ENCODE measurements at regions not wholly inside any gene's neighbourhood (a gene's known extent, or its start where the extent isn't known, plus 50 kb on each side); places are given as distances from the start of the nearest gene placed in this dataset.

DNA sequence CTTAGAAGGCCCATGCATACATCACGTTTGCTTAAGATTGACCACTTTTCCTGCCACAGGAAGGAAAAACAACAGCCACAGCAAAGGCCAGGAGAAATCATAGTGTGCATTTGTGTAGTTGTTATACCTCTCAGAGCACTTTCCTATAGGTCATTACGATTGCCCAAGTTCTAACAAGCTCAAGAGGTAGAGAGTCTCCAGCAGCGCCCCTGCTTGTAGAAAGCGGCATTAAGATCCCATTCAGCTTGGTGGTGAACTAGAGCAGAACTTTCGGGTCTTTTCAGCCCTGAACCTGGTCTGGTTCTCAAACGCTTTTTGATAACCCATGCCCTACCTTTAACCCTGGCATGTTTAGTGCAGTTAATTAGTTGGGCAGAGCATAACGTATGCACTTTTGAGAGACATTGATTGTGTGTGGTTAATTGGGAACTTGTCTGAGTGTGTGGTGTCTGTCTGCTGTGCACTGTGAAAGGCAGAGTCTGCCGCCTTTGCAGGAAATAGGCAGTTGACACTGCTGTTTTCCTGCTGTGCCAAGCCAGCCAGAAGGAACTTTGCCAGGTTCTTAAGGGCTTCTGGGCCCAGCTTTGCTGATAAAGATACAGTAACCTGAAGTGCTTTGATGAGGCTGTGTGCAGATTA lies 109.9 kb upstream of the CLMP start:
- Mint-ChIP-seq H3K4me3 (ENCODE audit: low read depth) (no peak overlapping the region), H3K9me3 (ENCODE audit: low read depth) (no peaks in the 10 kb centered on the region), H3K36me3 (ENCODE audit: insufficient read depth) (no peaks in the 10 kb centered on the region), H3K4me1 (ENCODE audit: low read depth) (peaks cover 10% of the 10 kb centered on the region), H3K27me3 (peaks cover 61% of the 10 kb centered on the region), H3K27ac (no peak overlapping the region)
- TF ChIP-seq, protein P1, sequence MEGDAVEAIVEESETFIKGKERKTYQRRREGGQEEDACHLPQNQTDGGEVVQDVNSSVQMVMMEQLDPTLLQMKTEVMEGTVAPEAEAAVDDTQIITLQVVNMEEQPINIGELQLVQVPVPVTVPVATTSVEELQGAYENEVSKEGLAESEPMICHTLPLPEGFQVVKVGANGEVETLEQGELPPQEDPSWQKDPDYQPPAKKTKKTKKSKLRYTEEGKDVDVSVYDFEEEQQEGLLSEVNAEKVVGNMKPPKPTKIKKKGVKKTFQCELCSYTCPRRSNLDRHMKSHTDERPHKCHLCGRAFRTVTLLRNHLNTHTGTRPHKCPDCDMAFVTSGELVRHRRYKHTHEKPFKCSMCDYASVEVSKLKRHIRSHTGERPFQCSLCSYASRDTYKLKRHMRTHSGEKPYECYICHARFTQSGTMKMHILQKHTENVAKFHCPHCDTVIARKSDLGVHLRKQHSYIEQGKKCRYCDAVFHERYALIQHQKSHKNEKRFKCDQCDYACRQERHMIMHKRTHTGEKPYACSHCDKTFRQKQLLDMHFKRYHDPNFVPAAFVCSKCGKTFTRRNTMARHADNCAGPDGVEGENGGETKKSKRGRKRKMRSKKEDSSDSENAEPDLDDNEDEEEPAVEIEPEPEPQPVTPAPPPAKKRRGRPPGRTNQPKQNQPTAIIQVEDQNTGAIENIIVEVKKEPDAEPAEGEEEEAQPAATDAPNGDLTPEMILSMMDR (IDR thresholded peaks at IDR 0.05; ENCODE audit: unreplicated experiment), result peak; percentile 39
- no peak for DNase-seq (ENCODE audit: low spot score, unreplicated experiment)

DNA sequence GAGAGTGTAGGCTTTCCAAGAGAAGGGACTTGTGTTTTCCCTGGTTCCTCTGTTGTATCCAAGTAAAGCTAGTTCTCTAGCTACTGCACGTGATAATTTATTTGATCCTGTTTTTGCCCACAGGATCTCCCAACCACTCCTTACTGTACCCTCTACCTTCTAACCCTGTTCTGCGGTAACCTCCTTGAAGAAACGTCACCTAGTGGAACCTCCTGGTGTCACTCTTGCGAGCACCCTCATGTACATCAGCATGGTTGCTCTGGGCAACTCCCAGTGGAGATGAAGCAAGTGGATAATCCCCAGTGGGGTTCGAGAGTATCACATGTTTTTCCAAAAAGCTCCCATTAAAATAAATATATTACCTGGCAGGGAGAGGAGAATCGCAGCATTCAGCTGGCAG lies 108.9 kb upstream of the CLMP start:
- peaks cover 63% of the 10 kb centered on the region for H3K27me3 Mint-ChIP-seq
- DNase-seq (ENCODE audit: low spot score, unreplicated experiment), result no peak

DNA sequence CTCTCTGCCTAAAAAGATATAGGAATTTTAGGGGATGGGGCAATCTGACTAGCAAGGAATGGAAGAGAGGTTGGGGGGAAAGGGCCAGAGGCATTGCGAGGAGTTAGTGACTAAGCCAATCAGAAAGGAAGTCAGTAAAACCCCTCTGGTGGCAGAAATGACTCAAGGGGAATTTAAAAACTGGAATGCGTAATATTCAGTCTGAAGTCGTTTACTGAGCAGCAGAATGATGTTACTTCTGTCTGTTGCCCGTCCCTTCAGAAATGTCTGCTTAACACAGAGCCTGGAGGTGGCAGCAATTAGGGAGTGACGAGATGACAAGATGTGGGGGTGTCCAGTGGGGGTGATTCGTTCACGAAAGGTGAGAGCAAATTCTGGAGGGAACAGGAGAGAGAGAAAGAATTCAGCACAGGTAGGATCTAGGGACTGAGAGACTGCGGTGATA lies 107.7 kb upstream of the CLMP start:
- DNase-seq (ENCODE audit: low spot score, unreplicated experiment), result no peak
- TF ChIP-seq, protein P1 (IDR thresholded peaks at IDR 0.05; ENCODE audit: unreplicated experiment), result peak; percentile 7
- H3K4me3 Mint-ChIP-seq (ENCODE audit: low read depth), result no peak overlapping the region
- H3K9me3 Mint-ChIP-seq (ENCODE audit: low read depth), result no peaks in the 10 kb centered on the region
- peaks cover 5% of the 10 kb centered on the region for H3K4me1 Mint-ChIP-seq (ENCODE audit: low read depth)
- H3K36me3 Mint-ChIP-seq (ENCODE audit: insufficient read depth), result no peaks in the 10 kb centered on the region
- H3K27ac Mint-ChIP-seq, result no peak overlapping the region
- H3K27me3 Mint-ChIP-seq, result peaks cover 60% of the 10 kb centered on the region

More for the DNA sequence above, 108.9 kb upstream of the CLMP start:
- Mint-ChIP-seq H3K4me1 (ENCODE audit: low read depth) (peaks cover 10% of the 10 kb centered on the region), H3K4me3 (ENCODE audit: low read depth) (no peak overlapping the region), H3K36me3 (ENCODE audit: insufficient read depth) (no peaks in the 10 kb centered on the region), H3K27ac (no peak overlapping the region), H3K9me3 (ENCODE audit: low read depth) (no peaks in the 10 kb centered on the region)
- TF ChIP-seq, protein P1 (IDR thresholded peaks at IDR 0.05; ENCODE audit: unreplicated experiment), result no peak

- TF ChIP-seq, protein P1 (IDR thresholded peaks at IDR 0.05; ENCODE audit: unreplicated experiment), result peak; percentile 98
- Mint-ChIP-seq H3K36me3 (ENCODE audit: insufficient read depth) (no peaks in the 10 kb centered on the region), H3K27me3 (peaks cover 60% of the 10 kb centered on the region)
Measured at GRCh38 chr11:123301696-123302400, 106.8 kb upstream of the CLMP start.

DNA sequence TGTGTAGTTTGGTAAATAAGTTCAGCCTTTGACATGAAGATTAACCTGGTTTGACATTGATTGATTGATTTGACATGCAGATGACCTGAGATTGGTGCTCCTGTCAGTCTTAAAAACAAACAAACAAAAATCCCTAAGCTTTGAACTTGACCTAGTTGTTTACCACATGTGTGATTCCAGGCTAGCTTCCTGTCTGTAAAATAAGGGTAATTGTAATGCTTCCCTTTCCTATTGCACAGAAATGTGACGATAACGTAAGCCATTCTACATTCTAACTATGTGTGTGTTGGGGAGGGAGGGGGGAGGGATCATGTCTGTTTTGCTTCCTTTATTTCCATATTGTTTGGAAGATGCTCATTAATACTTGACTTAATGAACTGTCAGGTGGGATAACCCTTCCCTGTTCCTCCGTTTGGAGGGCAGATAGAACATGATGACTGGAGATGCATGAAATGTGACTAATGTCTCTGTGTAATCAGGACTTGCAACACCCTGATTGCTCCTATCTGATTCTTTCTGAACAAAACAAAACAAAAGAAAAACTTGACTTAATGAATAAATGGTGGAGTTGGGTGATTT lies 106.1 kb upstream of the CLMP start:
- no peaks in the 10 kb centered on the region for H3K36me3 Mint-ChIP-seq (ENCODE audit: insufficient read depth)
- no peak for DNase-seq (ENCODE audit: low spot score, unreplicated experiment)
- peaks cover 4% of the 10 kb centered on the region for H3K4me1 Mint-ChIP-seq (ENCODE audit: low read depth)
- H3K27ac Mint-ChIP-seq, result no peak overlapping the region
- no peaks in the 10 kb centered on the region for H3K9me3 Mint-ChIP-seq (ENCODE audit: low read depth)
- TF ChIP-seq, protein P1 (IDR thresholded peaks at IDR 0.05; ENCODE audit: unreplicated experiment), result no peak
- peak overlapping the region; percentile 23 for H3K4me3 Mint-ChIP-seq (ENCODE audit: low read depth)
- peaks cover 61% of the 10 kb centered on the region for H3K27me3 Mint-ChIP-seq

More at GRCh38 chr11:123301696-123302400, 106.8 kb upstream of the CLMP start:
- Mint-ChIP-seq H3K4me3 (ENCODE audit: low read depth) (peak overlapping the region; percentile 72), H3K4me1 (ENCODE audit: low read depth) (peaks cover 4% of the 10 kb centered on the region), H3K27ac (no peak overlapping the region), H3K9me3 (ENCODE audit: low read depth) (no peaks in the 10 kb centered on the region)
- peak; percentile 77 for DNase-seq (ENCODE audit: low spot score, unreplicated experiment)
